Left lobe of liver (tissue), 2 donors: ENCODE measurements at regions not wholly inside any gene's neighbourhood (a gene's known extent, or its start where the extent isn't known, plus 50 kb on each side); places are given as distances from the start of the nearest gene placed in this dataset.

Source experiments
- ATAC-seq: fragments of 200-7000 bp; cut with Tn5 transposase; one replicate; pipeline ENCODE4 v1.9.1; 2020; ENCODE audit warnings: mild to moderate bottlenecking, moderate library complexity
- DNase-seq: peaks from one replicate; pipeline ENCODE4 v3.0.0-alpha.2; 2020; ENCODE audit warnings: low spot score
- donor health status: DM: no; HTN: no; CAD: no; lungs with moderate emphysema.
- donor health status: DM: no; HTN: yes; CAD: no.

DNA sequence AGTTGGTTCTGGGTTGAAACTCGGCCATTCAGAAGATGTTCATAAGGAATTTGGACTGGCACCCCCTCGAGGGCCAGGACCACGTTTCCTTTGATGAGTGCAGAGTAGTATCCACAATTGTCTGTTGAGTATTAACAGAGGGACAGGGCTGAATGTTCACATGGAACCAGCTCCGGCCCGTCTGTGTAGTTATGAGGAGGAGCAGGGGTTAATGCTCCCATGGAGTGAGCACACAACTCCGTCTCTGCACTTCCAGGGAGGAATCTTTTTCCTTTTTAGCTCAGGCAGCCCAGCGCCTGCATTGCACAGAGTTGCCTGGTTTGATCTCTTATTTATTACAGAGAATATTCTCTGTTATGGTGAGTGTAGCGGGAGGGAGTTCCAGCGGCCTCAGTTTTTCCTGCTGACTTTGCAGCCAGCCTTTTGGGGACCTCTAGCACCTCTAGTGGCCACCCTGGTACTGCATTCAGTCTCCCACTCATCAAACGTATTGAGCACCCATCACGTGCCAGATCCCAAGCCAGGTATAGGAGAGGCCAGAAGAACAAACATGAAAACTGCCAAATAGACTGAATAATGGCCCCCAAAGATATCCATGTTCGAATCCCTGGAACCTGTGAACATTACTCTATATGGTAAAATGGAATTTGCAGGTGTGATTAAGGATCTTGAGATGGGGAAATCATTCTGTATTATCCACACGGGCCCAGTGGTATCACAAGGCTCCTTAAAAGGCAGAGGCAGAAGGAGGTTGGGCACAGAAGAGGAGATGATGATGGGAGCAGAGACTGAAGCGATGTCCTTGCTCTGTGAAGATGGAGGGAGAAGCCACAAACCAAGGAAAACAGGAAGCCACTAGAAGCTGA, 167.7 kb upstream of the CSF3R start:
- DNase-seq: peak; percentile 71
- ATAC-seq: peak; percentile 98

DNA sequence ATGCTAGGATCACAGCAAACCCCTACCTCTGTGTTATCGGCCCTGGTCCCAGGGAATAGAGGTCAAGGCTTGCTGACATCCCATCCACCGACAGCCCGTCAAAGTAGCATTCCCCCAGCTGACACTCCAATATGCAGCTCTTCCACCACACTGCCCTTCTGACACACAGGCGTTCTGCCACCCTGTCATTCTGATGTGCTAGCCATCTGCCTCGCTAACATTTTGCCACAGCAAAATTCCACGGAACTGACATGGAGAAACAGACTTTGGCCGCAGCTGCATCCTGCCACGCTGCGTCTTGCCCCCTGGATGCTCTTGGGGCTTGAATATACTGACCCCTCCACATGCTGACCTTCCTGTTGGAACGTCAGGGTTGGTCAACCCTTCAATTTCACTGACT, 163.2 kb upstream of the CSF3R start:
- DNase-seq (no peak), ATAC-seq (no peak)

DNA sequence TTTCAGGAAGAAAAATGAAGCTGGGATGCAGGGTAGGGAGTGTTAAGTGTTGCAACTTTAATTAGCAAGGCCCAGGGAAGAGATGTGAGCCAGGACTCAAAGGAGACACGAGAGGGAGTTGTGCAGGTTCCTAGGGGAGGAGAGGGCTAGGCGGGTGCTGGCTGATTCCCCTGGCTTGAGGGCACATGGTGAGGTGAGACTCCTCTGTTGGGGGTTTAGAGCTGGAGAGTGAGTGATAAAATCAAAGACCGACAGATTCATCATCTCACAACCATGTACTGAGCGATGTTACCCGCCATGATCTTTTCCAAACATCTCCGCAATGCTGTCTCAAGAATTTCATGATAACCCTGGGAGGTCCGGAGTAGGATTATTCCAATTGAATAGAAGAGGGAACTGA, 161.8 kb upstream of the CSF3R start:
- DNase-seq (no peak), ATAC-seq (no peak)

DNA sequence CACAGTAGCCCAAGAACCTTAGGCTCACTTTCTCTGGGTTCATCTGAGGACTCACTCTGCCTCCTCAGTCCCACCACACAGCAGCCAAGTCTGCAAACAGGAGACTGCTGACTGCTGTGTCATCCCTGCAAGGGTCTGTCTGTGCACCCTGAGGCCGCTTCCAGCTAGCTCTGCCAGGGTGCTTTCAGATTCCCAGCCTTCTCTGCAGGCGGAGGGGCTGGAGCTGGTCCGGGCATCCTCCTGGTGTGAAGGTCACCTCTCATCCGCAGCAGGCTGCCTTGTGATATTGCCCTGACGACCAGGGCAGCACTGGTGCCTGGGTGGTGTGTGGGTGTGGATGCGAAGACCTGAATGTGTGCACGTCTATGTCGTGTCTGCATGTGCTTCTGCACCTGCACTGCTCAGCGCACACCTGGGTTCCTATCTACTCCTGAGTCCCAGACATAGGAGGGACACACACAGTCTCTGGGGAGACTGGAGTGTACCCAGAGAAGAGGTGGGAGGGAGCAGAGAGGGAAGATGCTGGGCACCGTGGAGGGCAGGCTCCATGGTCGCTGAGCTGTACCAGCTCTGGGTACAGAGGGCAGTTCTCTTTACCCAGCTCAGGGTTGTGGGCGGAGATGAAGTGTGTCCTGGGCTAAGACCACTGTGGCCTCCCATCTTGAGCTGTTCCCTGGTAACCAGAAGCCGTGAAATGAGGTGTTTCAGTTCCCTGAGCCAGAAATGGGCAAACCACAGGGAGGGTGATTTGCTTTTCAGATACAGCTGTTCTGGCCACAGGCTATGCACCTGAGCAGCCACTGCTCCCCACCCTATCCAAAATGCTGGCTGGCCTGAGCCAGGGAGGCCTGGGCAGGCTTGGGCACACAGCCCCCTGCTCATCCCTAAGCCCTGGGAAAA, 160.9 kb upstream of the CSF3R start:
- ATAC-seq: no peak
- no peak for DNase-seq

DNA sequence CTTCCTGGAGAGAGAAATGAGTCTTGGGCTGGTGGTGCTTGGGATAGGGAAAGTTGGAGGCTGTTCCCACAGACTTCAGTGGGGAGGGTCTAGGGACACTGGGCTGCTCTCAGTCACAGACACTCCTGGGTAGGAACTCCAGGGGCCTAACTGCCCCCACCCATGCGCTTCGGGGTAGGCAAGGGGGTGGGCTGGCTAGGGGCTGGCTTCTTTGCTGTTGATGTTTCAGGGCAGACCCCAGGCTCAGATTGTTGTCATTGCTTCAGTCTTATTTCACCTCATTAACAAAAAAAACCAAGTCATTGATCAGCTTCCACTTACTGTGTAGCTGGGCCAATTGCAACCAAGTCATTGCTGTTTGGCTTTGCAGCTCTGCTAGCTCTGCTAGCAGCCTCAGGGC, 160.1 kb upstream of the CSF3R start:
- no peak for DNase-seq
- no peak for ATAC-seq

GRCh38 chr1:36641776-36642175, 159.1 kb upstream of the CSF3R start:
- DNase-seq (no peak), ATAC-seq (no peak)

DNA sequence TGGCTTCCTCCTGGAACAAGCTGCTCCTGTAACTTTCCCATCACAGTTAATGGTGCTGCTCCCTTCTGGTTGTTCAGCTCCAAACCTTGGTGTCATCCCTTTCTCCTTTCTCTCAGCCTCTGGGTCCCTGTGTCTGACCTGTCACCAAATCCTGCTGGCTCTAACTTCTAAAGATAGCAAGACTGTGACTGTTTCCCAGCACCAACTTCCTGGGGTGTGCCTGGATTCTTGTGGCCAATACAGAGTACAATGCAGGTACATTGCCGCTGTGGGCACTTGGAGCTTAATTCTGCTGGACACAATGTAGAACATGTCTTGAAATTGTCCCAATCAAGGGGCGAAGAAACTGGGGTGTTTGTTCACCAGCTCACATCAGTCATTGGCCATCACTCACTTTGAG, 156.7 kb upstream of the CSF3R start:
- DNase-seq (no peak), ATAC-seq (no peak)

DNA sequence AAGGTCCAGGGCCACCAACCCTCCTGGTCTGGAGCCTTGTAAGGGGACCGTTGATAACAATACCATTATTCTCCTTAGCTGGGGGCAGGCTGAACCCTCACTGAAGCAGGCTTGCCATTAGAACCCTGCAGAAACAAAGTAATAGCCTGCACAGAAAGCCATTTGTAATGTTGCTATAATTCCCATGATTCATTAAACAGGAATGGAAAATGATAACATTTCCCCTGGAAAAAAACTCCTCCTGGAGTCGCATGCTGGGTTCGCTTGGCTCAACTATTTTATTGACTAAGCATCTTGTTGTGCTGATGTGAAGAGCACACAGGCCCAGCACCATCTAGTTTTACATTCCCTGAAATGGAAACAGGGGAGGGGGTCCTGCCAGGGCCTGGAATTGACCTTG, 155.6 kb upstream of the CSF3R start:
- ATAC-seq (no peak), DNase-seq (no peak)

- DNase-seq (no peak), ATAC-seq (no peak)
These were observed 153.5 kb upstream of the CSF3R start for GRCh38 chr1:36636206-36636605.

DNA sequence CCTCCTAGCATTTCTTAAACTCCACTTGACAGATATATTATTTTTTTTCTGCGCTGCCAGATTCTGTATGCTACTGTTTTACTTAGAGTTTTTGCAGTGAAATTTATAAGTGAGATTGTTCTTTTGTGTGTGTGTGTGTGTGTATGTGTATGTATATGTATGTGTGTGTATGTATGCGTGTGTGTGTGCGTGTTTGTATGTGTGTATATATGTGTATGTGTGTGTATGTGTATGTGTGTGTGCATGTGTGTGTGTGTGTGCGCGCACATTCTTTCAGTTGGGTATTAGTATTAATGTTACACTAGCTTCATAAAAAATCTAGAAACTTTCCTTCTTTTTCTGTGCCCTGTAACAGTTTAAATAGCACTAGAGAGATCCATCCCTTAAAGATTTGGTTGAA, 152.6 kb upstream of the CSF3R start:
- ATAC-seq (no peak), DNase-seq (no peak)

- ATAC-seq (no peak), DNase-seq (no peak)
These were observed 146.1 kb upstream of the CSF3R start for GRCh38 chr1:36628804-36629203.

DNA sequence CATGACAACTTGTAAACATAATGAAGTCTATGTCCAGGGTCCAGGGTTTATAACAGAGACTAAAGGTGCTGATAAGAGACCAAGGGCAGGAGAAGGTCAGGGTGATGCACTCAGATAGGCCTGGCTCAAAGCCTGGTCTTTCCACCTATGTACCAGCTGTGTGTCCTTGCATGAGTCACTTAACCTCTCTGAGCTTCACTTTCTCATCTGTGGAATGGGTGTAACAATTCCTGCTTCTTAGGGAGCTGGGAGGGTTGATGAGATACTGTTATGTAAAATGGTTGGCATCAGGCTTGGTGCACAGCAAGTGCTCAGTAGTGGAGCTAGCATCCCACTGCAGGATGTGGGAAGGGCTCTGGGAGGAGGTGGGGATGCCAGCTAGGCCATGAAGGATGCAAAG, 143.7 kb upstream of the CSF3R start:
- DNase-seq (no peak), ATAC-seq (no peak)

GRCh38 chr1:36625935-36626310, 143.2 kb upstream of the CSF3R start:
- DNase-seq: no peak
- no peak for ATAC-seq

- ATAC-seq: no peak
- no peak for DNase-seq
These were observed 142.7 kb upstream of the CSF3R start for GRCh38 chr1:36625253-36625934.

GRCh38 chr1:36624466-36624865, 141.8 kb upstream of the CSF3R start:
- DNase-seq: no peak
- ATAC-seq: no peak

DNA sequence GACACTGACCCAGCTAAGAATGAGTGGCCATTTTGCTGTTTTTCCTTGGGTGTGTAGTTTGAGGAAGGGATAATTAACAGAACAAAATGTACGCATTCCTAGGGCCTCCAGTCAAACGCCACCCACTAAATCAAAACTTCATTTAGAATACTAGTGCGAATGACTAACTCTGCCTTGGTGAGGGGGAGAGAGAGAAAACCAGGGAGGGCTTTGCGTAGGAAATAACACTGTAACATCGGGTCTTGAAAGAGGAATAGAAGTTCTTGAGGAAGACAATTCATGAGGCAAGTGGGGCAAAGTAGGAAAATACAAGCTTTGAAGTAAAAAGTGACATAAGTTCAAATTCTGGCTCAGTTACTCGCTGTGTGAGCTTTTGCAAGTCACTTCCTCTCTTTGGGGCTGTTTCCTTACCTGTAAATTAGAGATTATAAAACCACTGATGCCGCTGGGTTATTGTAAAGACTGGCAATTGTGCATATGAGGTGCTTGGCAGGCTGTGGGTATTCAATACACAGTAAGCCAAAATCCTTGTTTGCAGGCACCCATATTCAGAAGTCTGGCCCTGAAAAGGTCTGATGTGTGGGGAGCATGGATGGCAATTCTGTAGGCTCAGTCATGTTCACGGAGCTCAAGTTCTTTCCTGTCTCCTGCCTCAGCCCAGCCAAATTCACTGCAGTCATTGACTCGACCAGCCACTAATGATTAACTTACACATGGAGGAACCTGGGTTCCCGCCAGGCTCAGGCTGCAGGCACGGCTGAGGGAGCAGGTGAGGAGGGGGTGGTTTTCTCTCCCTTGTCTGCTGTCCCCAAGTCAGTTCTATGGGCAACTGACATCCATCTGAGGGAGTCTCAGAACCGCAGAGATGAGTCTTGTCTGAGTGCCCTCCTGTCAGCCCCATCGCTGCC, 140.3 kb upstream of the CSF3R start:
- DNase-seq (peak; percentile 71), ATAC-seq (peak; percentile 99)

DNA sequence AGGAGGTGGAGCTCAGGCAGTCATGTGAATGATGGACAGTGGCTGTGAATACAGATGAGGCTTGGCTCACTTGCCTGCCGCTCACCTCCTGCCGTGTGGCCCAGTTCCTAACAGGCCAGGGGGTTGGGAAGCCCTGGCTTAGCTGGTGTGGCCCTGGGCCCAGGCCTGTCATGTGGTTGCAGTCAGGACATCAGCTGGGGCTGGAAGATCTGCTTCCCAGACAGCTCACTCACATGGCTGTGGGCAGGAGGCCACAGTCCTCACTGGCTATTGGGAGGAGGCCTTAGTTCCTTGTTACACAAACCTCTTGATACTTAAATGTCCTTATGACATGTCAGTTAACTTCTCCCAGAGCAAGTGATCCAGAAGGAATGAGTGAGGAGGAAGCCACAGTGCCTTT, 138.8 kb upstream of the CSF3R start:
- no peak for ATAC-seq
- no peak for DNase-seq

DNA sequence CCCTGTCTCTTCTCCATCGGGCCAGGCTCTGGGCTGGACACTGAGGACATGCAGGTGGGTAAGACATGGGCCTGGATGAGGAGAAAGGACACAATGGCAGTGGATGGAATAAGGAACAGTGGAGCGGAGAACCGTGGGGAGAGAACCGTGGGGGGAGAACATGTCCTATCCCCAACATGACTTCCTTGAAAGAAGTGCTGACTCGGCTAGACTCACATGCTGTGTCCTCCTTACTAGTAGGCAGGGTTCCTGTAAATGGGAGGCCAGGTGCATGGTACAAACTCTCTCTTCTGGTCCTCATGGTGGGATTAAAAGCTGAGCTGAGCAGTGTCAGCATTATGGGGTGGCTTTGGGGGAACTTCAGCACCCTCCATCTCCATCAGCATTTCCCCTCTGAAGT, 137.4 kb upstream of the CSF3R start:
- DNase-seq (no peak), ATAC-seq (no peak)

- no peak for DNase-seq
- ATAC-seq: no peak
These were observed 132.3 kb upstream of the CSF3R start for GRCh38 chr1:36614991-36615390.

- ATAC-seq: no peak
- DNase-seq: no peak
These were observed 131.9 kb upstream of the CSF3R start for GRCh38 chr1:36614571-36614970.

DNA sequence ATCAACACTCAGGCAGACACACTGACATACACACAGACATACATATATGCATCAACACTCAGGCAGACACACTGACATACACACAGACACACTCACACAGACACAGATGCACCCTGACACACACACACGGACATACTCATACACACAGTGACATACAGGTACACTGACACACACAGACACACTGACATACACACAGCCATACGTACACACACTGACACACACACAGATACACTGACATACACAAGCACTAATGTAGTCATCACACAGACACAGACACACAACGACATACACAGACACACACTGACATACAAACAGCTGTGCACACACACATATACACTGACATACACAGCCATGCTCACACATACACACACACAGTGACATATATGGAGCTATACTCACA, 131.0 kb upstream of the CSF3R start:
- ATAC-seq: no peak
- no peak for DNase-seq
